H1 (cell line): ENCODE measurements at regions not wholly inside any gene's neighbourhood (a gene's known extent, or its start where the extent isn't known, plus 50 kb on each side); places are given as distances from the start of the nearest gene placed in this dataset.

Source experiments
- CTCF ChIA-PET: fragments of 300-600 bp; sonication (Branson Sonifier 250); formaldehyde crosslinking; loops from one replicate; lab custom pipeline; 2021; ENCODE audit not compliant: partially characterized antibody; lab: Charles Lee
- POLR2A ChIA-PET: fragments of 300-600 bp; sonication (Branson Sonifier 250); formaldehyde crosslinking; loops from one replicate; lab custom pipeline; 2021; ENCODE audit warnings: inconsistent platforms; ENCODE audit not compliant: partially characterized antibody; lab: Charles Lee
- DNase-seq, 2 experiments: peaks; one replicate each; pipeline versions ENCODE4 v3.0.0 to v3.0.0-alpha.2; 2010 to 2022; ENCODE audit warnings: low spot score in 2 of 2, low read depth in 1 of 2, mixed read lengths in 1 of 2
- FAIRE-seq: peaks from 2 replicates; lab custom pipeline; 2011; peaks lifted over from hg19 to GRCh38; lab: Jason Lieb, UNC
- H2AFZ ChIP-seq: 2 replicates; pipeline ENCODE4 v1.8.1; 2012; ENCODE audit warnings: low read length, inconsistent platforms
- H2AK5ac ChIP-seq: 2 replicates; pipeline ENCODE4 v1.6.1; 2013; ENCODE audit warnings: low read depth, low read length
- H2BK120ac ChIP-seq: replicated peaks from 2 replicates; pipeline ENCODE3; 2013; ENCODE audit warnings: low read depth, low read length, inconsistent platforms
- H2BK12ac ChIP-seq: 2 replicates; pipeline ENCODE4 v1.6.1; 2013; ENCODE audit warnings: low read depth, low read length
- H2BK15ac ChIP-seq: 2 replicates; pipeline ENCODE4 v1.6.1; 2013; ENCODE audit warnings: low read length
- H2BK20ac ChIP-seq: 2 replicates; pipeline ENCODE4 v1.6.1; 2013; ENCODE audit warnings: low read length
- H2BK5ac ChIP-seq: 2 replicates; pipeline ENCODE4 v1.6.1; 2013; ENCODE audit warnings: low read depth, low read length
- H3K14ac ChIP-seq: 2 replicates; pipeline ENCODE4 v1.6.1; 2013; ENCODE audit warnings: inconsistent platforms; ENCODE audit not compliant: insufficient read length
- H3K18ac ChIP-seq: 2 replicates; pipeline ENCODE4 v1.6.1; 2013; ENCODE audit warnings: low read length; ENCODE audit errors: extremely low read depth
- H3K23ac ChIP-seq: 2 replicates; pipeline ENCODE4 v1.6.1; 2013; ENCODE audit warnings: inconsistent platforms; ENCODE audit not compliant: insufficient read length
- H3K23me2 ChIP-seq: 2 replicates; pipeline ENCODE4 v1.6.1; 2013; ENCODE audit warnings: low read depth, low read length
- H3K27ac ChIP-seq: 2 replicates; pipeline ENCODE4 v1.6.1; 2011; ENCODE audit warnings: low read depth, low read length, inconsistent platforms
- H3K27me3 ChIP-seq, 4 experiments: replicated peaks in 1 of 4; 1 replicate in 1 of 4; 2 replicates in 3 of 4; pipeline versions ENCODE4 v1.6.1 to v1.8.1; 2011 to 2013; ENCODE audit warnings: low read length in 3 of 4, mild to moderate bottlenecking in 3 of 4, inconsistent platforms in 2 of 4, mixed read lengths in 2 of 4, moderate library complexity in 1 of 4; ENCODE audit not compliant: control insufficient read depth in 3 of 4, insufficient read depth in 3 of 4; ENCODE audit errors: extremely low read depth in 1 of 4
- H3K36me3 ChIP-seq, 4 experiments: 2 replicates each; pipeline versions ENCODE4 v1.6.1 to v1.8.1; 2011 to 2013; ENCODE audit warnings: mild to moderate bottlenecking in 4 of 4, low read length in 3 of 4, moderate library complexity in 2 of 4, control low read depth in 1 of 4, inconsistent platforms in 1 of 4; ENCODE audit not compliant: insufficient read depth in 4 of 4, control insufficient read depth in 2 of 4
- H3K4ac ChIP-seq: replicated peaks from 2 replicates; pipeline ENCODE3; 2013; ENCODE audit warnings: low read length, low read depth, mixed read lengths, inconsistent platforms; ENCODE audit not compliant: insufficient read length
- H3K4me1 ChIP-seq, 4 experiments: replicated peaks in 1 of 4; 1 replicate in 1 of 4; 2 replicates in 3 of 4; pipeline versions ENCODE4 v1.6.1 to v1.8.1; 2011 to 2013; ENCODE audit warnings: low read length in 3 of 4, inconsistent platforms in 2 of 4, mixed read lengths in 1 of 4; ENCODE audit not compliant: insufficient read depth in 4 of 4, control insufficient read depth in 3 of 4
- H3K4me2 ChIP-seq, 2 experiments: 2 replicates each; pipeline versions ENCODE4 v1.6.1 to v1.8.1; 2011 to 2013; ENCODE audit warnings: low read depth in 2 of 2, low read length in 2 of 2, control low read depth in 1 of 2, inconsistent platforms in 1 of 2, mild to moderate bottlenecking in 1 of 2; ENCODE audit not compliant: insufficient read depth in 1 of 2
- H3K4me3 ChIP-seq, 4 experiments: fragments of 200-600, 300-600 bp in 1 of 4; sonication (generic), shearing (Covaris generic), sonication (Bioruptor Twin) in 1 of 4; 2 replicates each; pipeline versions ENCODE4 v1.5.1 to v1.8.1; 2011 to 2016; ENCODE audit warnings: low read length in 4 of 4, low read depth in 3 of 4, control low read depth in 2 of 4, inconsistent platforms in 2 of 4, mild to moderate bottlenecking in 2 of 4, mixed read lengths in 1 of 4, moderate library complexity in 1 of 4; ENCODE audit not compliant: insufficient read depth in 2 of 4; ENCODE audit errors: extremely low read depth in 1 of 4
- H3K56ac ChIP-seq: replicated peaks from 2 replicates; pipeline ENCODE3; 2013; ENCODE audit warnings: low read depth, mild to moderate bottlenecking, mixed read lengths, low read length, inconsistent platforms; ENCODE audit not compliant: insufficient read length
- H3K79me1 ChIP-seq: 2 replicates; pipeline ENCODE4 v1.6.1; 2013; ENCODE audit warnings: low read depth, low read length, control low read depth
- H3K79me2 ChIP-seq, 2 experiments: 2 replicates each; pipeline versions ENCODE4 v1.6.1 to v1.8.1; 2012 to 2013; ENCODE audit warnings: low read length in 2 of 2, mild to moderate bottlenecking in 2 of 2, inconsistent platforms in 1 of 2; ENCODE audit not compliant: insufficient read depth in 2 of 2, control insufficient read depth in 1 of 2
- H3K9ac ChIP-seq, 4 experiments: replicated peaks in 1 of 4; 1 replicate in 1 of 4; 2 replicates in 3 of 4; pipeline versions ENCODE4 v1.6.1 to v1.8.1; 2011 to 2013; ENCODE audit warnings: low read depth in 3 of 4, low read length in 3 of 4, control low read depth in 2 of 4, mild to moderate bottlenecking in 2 of 4, moderate library complexity in 2 of 4, inconsistent platforms in 1 of 4; ENCODE audit errors: extremely low read depth in 1 of 4
- H3K9me3 ChIP-seq, 2 experiments: 2 replicates each; pipeline versions ENCODE4 v1.6.1 to v1.8.1; 2012 to 2013; ENCODE audit warnings: mild to moderate bottlenecking in 2 of 2, moderate library complexity in 2 of 2, control low read depth in 1 of 2, inconsistent platforms in 1 of 2, low read depth in 1 of 2, low read length in 1 of 2, mixed read lengths in 1 of 2; ENCODE audit not compliant: insufficient read depth in 2 of 2
- H4K20me1 ChIP-seq, 2 experiments: replicated peaks in 1 of 2; 2 replicates each; pipeline versions ENCODE3 to v1.8.1; 2011 to 2013; ENCODE audit warnings: inconsistent platforms in 2 of 2, low read length in 2 of 2, mild to moderate bottlenecking in 1 of 2; ENCODE audit not compliant: insufficient read depth in 2 of 2, control insufficient read depth in 1 of 2
- H4K5ac ChIP-seq: 2 replicates; pipeline ENCODE4 v1.6.1; 2013; ENCODE audit warnings: low read length, low read depth, mixed read lengths, inconsistent platforms; ENCODE audit not compliant: insufficient read length
- H4K8ac ChIP-seq: 2 replicates; pipeline ENCODE4 v1.8.0; 2013; ENCODE audit warnings: mild to moderate bottlenecking, moderate library complexity, low read length, inconsistent platforms; ENCODE audit not compliant: insufficient read depth; ENCODE audit errors: extremely low read depth
- H4K91ac ChIP-seq: replicated peaks from 2 replicates; pipeline ENCODE3; 2013; ENCODE audit warnings: low read length, mixed read lengths, inconsistent platforms; ENCODE audit not compliant: insufficient read length
- BACH1 ChIP-seq: IDR thresholded peaks from 2 replicates; pipeline ENCODE4 v1.6.1; 2012; ENCODE audit warnings: low read length, improper control_type of control experiment
- SAP30 ChIP-seq: fragments of 300-600 bp; sonication (generic); IDR thresholded peaks from 2 replicates; pipeline ENCODE4 v1.7.1; 2012; ENCODE audit warnings: low read length, moderate library complexity, mild to moderate bottlenecking, inconsistent platforms; ENCODE audit not compliant: insufficient read depth, insufficient replicate concordance
- WGBS, 2 experiments: shearing (Covaris generic) in 1 of 2; methylation state at CpG; one replicate each; pipeline versions ENCODE4 v1.1.6 to v1.1.7; 2013 to 2015; ENCODE audit warnings: low lambda C conversion rate in 2 of 2, mixed read lengths in 2 of 2, inconsistent platforms in 1 of 2, low coverage in 1 of 2, missing lambda C conversion rate in 1 of 2; ENCODE audit not compliant: insufficient replicate concordance in 2 of 2, insufficient coverage in 1 of 2, insufficient read length in 1 of 2; ENCODE audit errors: extremely low coverage in 1 of 2, missing lambda C conversion rate in 1 of 2; 5-methylcytosine and 5-hydroxymethylcytosine counted together
- TF ChIP-seq, protein P1 (sequence below), 3 experiments: IDR thresholded peaks; 1 replicate in 2 of 3; 2 replicates in 1 of 3; pipeline versions ENCODE4 v1.5.1 to v1.6.1; 2011; ENCODE audit warnings: low read length in 3 of 3, mild to moderate bottlenecking in 3 of 3, inconsistent platforms in 2 of 3, low read depth in 1 of 3, moderate library complexity in 1 of 3; ENCODE audit not compliant: insufficient read depth in 1 of 3; ENCODE audit errors: control extremely low read depth in 1 of 3

DNA sequence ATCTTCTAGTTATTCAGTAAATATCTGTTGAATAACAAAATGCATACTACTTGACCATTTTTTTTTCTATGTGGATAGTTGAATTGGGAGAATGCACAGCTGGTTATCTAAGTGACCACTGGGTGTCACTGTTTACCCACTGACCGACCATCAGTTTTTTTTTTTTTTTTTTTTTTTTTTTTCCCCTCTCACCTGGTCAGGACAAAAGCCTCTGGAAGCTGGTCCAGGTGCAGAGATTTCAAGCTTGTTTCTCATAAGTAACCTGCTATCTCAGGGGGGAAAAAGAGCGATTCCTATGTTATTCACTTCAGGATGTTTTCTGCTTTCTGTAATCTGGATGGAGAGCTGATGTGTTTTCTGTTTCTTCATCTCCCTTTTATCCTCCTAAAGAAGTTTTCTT lies 256.0 kb downstream of the DCDC2C start:
- Histone ChIP-seq H3K4me3 (no peak overlapping the region), H3K23me2 (no peaks in the 10 kb centered on the region), H2BK12ac (no peak overlapping the region), H2AFZ (no peak overlapping the region), H3K4me1 (no peaks in the 10 kb centered on the region; a peak in 2 of 7 replicates), H4K91ac (no peak overlapping the region), H2BK15ac (no peak overlapping the region), H3K27ac (no peak overlapping the region), H3K9ac (no peak overlapping the region), H3K36me3 (no peaks in the 10 kb centered on the region), H2BK5ac (no peak overlapping the region), H3K79me1 (no peaks in the 10 kb centered on the region), H3K14ac (no peak overlapping the region), H3K56ac (no peak overlapping the region), H3K79me2 (no peaks in the 10 kb centered on the region), H3K18ac (no peak overlapping the region), H3K23ac (no peak overlapping the region), H3K9me3 (no peaks in the 10 kb centered on the region), H4K20me1 (no peaks in the 10 kb centered on the region), H2BK20ac (no peak overlapping the region), H2AK5ac (no peak overlapping the region), H4K8ac (no peak overlapping the region), H3K4ac (no peak overlapping the region), H4K5ac (no peak overlapping the region), H3K4me2 (no peak overlapping the region), H3K27me3 (no peaks in the 10 kb centered on the region), H2BK120ac (no peak overlapping the region)
- DNase-seq (peak in 1 of 2 experiments; percentile 13), FAIRE-seq (peak; percentile 81)
- POLR2A ChIA-PET, result no interaction called here
- 17% methylated on average over 2 of the region's 2 CpGs; no CpG with 5 or more reads in 1 of the 2 experiments for WGBS, 2 experiments
- CTCF ChIA-PET, result interaction anchor here (0.5 to 5.2 kb wide), 31 partner anchors 9 to 1986 kb away, joined by 3 to 34 read pairs (median 3); no protein-coding TSS in a partner anchor
- TF ChIP-seq, protein P1, sequence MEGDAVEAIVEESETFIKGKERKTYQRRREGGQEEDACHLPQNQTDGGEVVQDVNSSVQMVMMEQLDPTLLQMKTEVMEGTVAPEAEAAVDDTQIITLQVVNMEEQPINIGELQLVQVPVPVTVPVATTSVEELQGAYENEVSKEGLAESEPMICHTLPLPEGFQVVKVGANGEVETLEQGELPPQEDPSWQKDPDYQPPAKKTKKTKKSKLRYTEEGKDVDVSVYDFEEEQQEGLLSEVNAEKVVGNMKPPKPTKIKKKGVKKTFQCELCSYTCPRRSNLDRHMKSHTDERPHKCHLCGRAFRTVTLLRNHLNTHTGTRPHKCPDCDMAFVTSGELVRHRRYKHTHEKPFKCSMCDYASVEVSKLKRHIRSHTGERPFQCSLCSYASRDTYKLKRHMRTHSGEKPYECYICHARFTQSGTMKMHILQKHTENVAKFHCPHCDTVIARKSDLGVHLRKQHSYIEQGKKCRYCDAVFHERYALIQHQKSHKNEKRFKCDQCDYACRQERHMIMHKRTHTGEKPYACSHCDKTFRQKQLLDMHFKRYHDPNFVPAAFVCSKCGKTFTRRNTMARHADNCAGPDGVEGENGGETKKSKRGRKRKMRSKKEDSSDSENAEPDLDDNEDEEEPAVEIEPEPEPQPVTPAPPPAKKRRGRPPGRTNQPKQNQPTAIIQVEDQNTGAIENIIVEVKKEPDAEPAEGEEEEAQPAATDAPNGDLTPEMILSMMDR (IDR thresholded peaks at IDR 0.05; ENCODE audit: control extremely low read depth in 1 of 3, insufficient read depth in 1 of 3, low read depth in 1 of 3, low read length in 3 of 3), result peak in 2 of 3 experiments; percentile 59 to 65; a peak in 3 of 4 replicates
- TF ChIP-seq BACH1 (no peak), SAP30 (no peak)
